Lower lobe of right lung (tissue), 2 donors: ENCODE measurements at regions not wholly inside any gene's neighbourhood (a gene's known extent, or its start where the extent isn't known, plus 50 kb on each side); places are given as distances from the start of the nearest gene placed in this dataset.

Source experiments
- ATAC-seq, 2 donors: fragments of 200-7000 bp; cut with Tn5 transposase; one replicate each; pipeline ENCODE4 v1.9.1; 2020 to 2022; ENCODE audit warnings: mild to moderate bottlenecking in 2 of 2, moderate library complexity in 2 of 2
- DNase-seq: peaks from one replicate; pipeline ENCODE4 v3.0.0-alpha.2; 2020
- H3K27ac ChIP-seq: fragments of 200-600 bp; one replicate; pipeline ENCODE4 v1.8.0; 2022
- H3K27me3 ChIP-seq: fragments of 200-600 bp; one replicate; pipeline ENCODE4 v1.8.0; 2022; ENCODE audit warnings: low read depth
- H3K36me3 ChIP-seq: fragments of 200-600 bp; one replicate; pipeline ENCODE4 v1.8.0; 2022; ENCODE audit warnings: mild to moderate bottlenecking
- H3K4me1 ChIP-seq: fragments of 200-600 bp; one replicate; pipeline ENCODE4 v1.8.0; 2022
- H3K4me3 ChIP-seq: fragments of 200-600 bp; one replicate; pipeline ENCODE4 v1.8.0; 2022; ENCODE audit warnings: mild to moderate bottlenecking
- H3K9me3 ChIP-seq: fragments of 200-600 bp; one replicate; pipeline ENCODE4 v1.8.0; 2022
- intact Hi-C: fragments of 100-400 bp; cut with DNase I; formaldehyde crosslinking; loops from one replicate; pipeline ENCODE4 v1.11.0; 2022
- TF ChIP-seq, protein P1 (sequence below): fragments of 200-600 bp; IDR thresholded peaks from one replicate; pipeline ENCODE4 v1.8.0; 2022; ENCODE audit warnings: antibody characterized with exemption, mild to moderate bottlenecking
- donor health status: DM: no; HTN: yes; CAD: no; lungs with severe emphysema.

DNA sequence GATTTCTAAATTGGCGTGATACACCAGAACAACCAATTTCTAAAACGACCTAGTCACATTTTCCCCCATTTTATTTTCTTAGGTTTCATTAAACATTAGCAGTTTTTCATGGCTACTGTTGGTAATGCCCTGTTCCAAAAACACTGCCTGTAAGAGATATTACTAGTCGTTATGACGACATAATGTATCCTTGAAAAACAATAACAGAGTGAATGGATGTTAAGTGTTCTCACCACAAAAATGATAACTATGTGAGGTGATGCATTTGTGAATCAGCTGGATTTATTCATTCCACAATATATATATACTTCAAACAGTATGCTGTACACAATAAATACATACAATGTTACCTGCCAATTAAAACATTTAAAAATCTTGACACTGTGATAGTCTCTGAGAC, 1147.6 kb upstream of the PCDH10 start:
- no peak for ATAC-seq

GRCh38 chr4:132003593-132003992, 1145.5 kb upstream of the PCDH10 start:
- Histone ChIP-seq H3K27me3 (no peaks in the 10 kb centered on the region), H3K36me3 (no peaks in the 10 kb centered on the region), H3K9me3 (no peaks in the 10 kb centered on the region), H3K4me3 (no peak overlapping the region), H3K27ac (no peak overlapping the region), H3K4me1 (no peaks in the 10 kb centered on the region)
- intact Hi-C loops, result no loop called here
- DNase-seq, result no peak
- TF ChIP-seq, protein P1, sequence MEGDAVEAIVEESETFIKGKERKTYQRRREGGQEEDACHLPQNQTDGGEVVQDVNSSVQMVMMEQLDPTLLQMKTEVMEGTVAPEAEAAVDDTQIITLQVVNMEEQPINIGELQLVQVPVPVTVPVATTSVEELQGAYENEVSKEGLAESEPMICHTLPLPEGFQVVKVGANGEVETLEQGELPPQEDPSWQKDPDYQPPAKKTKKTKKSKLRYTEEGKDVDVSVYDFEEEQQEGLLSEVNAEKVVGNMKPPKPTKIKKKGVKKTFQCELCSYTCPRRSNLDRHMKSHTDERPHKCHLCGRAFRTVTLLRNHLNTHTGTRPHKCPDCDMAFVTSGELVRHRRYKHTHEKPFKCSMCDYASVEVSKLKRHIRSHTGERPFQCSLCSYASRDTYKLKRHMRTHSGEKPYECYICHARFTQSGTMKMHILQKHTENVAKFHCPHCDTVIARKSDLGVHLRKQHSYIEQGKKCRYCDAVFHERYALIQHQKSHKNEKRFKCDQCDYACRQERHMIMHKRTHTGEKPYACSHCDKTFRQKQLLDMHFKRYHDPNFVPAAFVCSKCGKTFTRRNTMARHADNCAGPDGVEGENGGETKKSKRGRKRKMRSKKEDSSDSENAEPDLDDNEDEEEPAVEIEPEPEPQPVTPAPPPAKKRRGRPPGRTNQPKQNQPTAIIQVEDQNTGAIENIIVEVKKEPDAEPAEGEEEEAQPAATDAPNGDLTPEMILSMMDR, result no peak
- no peak for ATAC-seq

More for the DNA sequence above, 1147.6 kb upstream of the PCDH10 start:
- Histone ChIP-seq H3K4me1 (no peaks in the 10 kb centered on the region), H3K4me3 (no peak overlapping the region), H3K36me3 (no peaks in the 10 kb centered on the region), H3K27ac (no peak overlapping the region), H3K27me3 (no peaks in the 10 kb centered on the region), H3K9me3 (no peaks in the 10 kb centered on the region)
- DNase-seq, result no peak
- intact Hi-C loops, result no loop called here
- TF ChIP-seq, protein P1, result no peak

- Histone ChIP-seq H3K27ac (no peak overlapping the region), H3K4me3 (no peak overlapping the region), H3K4me1 (no peaks in the 10 kb centered on the region), H3K36me3 (no peaks in the 10 kb centered on the region), H3K9me3 (no peaks in the 10 kb centered on the region), H3K27me3 (no peaks in the 10 kb centered on the region)
- TF ChIP-seq, protein P1, result no peak
- intact Hi-C loops, result no loop called here
- DNase-seq (no peak), ATAC-seq (no peak)
Observed at GRCh38 chr4:132015321-132015720, 1133.8 kb upstream of the PCDH10 start.

DNA sequence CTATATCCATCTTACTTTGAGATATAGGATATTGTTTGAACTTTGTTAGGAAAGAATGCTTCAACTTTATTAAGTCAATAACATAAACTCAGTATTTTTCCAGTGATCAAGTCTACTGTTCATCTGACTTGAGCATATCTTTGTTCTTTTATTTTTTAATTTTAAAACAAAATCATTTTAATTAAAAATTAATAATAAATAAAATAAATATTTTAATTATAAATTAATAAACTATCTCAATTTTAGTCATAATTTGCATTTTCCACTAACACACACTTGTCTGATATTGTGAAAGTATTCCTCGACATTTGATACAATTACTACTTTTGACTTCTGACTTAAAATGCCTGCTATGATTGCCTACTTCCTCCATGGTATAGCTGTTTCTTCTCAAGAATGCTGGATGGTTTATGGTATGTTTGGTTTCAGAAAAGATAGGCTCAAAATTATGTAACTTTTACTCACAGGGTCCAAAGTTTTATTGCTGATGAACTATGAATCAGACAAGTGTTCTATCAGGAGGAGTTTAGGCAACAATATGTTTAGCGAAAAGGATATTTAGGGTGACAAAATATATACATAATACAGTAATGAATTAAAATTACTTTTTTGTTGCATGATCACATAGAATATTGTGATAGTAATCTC, 1132.3 kb upstream of the PCDH10 start:
- Histone ChIP-seq H3K4me1 (no peaks in the 10 kb centered on the region), H3K9me3 (no peaks in the 10 kb centered on the region), H3K27me3 (no peaks in the 10 kb centered on the region), H3K27ac (no peak overlapping the region), H3K36me3 (no peaks in the 10 kb centered on the region), H3K4me3 (no peak overlapping the region)
- DNase-seq, result no peak
- intact Hi-C loops, result no loop called here
- ATAC-seq, result no peak
- TF ChIP-seq, protein P1, result no peak

- no peaks in the 10 kb centered on the region for H3K27me3 ChIP-seq
- intact Hi-C loops, result no loop called here
- no peaks in the 10 kb centered on the region for H3K9me3 ChIP-seq
- no peaks in the 10 kb centered on the region for H3K36me3 ChIP-seq
- ATAC-seq, result no peak
- no peaks in the 10 kb centered on the region for H3K4me1 ChIP-seq
- TF ChIP-seq, protein P1, result no peak
- no peak for DNase-seq
- no peak overlapping the region for H3K27ac ChIP-seq
- no peak overlapping the region for H3K4me3 ChIP-seq
Observed at GRCh38 chr4:132026166-132026565, 1122.9 kb upstream of the PCDH10 start.

GRCh38 chr4:132026816-132027215, 1122.3 kb upstream of the PCDH10 start:
- intact Hi-C loops, result no loop called here
- H3K9me3 ChIP-seq, result no peaks in the 10 kb centered on the region
- no peak overlapping the region for H3K4me3 ChIP-seq
- H3K4me1 ChIP-seq, result no peaks in the 10 kb centered on the region
- no peak for DNase-seq
- H3K36me3 ChIP-seq, result no peaks in the 10 kb centered on the region
- H3K27me3 ChIP-seq, result no peaks in the 10 kb centered on the region
- H3K27ac ChIP-seq, result no peak overlapping the region
- ATAC-seq, result no peak
- TF ChIP-seq, protein P1, result no peak
